ENCODE measurements at regions not wholly inside any gene's neighbourhood (a gene's known extent, or its start where the extent isn't known, plus 50 kb on each side); places are given as distances from the start of the nearest gene placed in this dataset.
A peak's percentile ranks its signal among the peaks of the same experiment; 100 is the strongest.

DNA sequence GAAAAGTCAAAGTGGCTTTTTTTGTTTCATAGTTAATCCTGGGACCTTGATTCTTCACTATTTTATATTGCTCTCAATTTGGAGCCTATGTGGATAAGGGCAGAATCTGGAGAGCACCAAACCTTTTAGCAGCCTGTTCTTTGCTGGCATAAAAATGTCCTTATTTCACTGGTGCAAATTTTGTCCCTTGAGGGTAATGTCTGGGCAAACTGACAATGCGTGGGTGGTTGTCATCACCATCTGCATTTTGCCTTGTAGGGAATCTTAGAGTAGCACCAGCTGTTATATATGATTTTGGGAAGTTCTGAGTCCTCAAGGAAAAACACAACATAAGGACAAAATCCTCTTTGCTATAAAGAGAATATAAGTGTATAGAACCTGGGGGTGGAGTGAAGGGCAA, 336.9 kb upstream of the HTR2A start:
- H3K27ac ChIP-seq = no peak overlapping the region
- in situ Hi-C loops (cut with HindIII; ENCODE audit: low pct_ligation_motif_present, low sequenced_read_pairs) = no loop called here
- TF ChIP-seq, protein P1, sequence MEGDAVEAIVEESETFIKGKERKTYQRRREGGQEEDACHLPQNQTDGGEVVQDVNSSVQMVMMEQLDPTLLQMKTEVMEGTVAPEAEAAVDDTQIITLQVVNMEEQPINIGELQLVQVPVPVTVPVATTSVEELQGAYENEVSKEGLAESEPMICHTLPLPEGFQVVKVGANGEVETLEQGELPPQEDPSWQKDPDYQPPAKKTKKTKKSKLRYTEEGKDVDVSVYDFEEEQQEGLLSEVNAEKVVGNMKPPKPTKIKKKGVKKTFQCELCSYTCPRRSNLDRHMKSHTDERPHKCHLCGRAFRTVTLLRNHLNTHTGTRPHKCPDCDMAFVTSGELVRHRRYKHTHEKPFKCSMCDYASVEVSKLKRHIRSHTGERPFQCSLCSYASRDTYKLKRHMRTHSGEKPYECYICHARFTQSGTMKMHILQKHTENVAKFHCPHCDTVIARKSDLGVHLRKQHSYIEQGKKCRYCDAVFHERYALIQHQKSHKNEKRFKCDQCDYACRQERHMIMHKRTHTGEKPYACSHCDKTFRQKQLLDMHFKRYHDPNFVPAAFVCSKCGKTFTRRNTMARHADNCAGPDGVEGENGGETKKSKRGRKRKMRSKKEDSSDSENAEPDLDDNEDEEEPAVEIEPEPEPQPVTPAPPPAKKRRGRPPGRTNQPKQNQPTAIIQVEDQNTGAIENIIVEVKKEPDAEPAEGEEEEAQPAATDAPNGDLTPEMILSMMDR (IDR thresholded peaks at IDR 0.05; ENCODE audit: low read depth, low read length, missing control alignments) = no peak

DNA sequence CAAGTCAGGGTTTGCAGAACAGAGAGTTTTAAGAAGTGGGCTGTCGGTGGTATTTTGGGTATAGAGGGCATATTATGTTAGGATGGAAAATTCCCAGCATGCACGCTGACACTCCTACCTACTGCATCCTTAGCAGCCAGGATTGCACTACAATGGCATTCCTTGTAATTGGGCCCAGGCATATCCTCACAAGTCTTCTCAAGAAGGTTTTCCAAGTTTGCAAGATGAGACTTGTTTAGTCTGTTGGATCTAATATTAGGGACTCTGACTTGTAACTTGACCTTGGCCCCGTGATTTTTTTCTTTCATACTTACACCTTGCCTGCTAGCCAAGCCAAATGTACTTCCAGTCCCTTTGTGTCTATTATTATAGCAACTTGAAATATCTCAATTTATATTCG, 335.7 kb upstream of the HTR2A start:
- TF ChIP-seq, protein P1 (IDR thresholded peaks at IDR 0.05; ENCODE audit: low read depth, low read length, missing control alignments) = no peak
- H3K27me3 ChIP-seq (replicated peaks) = no peaks in the 10 kb centered on the region
- no peaks in the 10 kb centered on the region for H3K36me3 ChIP-seq (replicated peaks)
- no peak overlapping the region for H3K27ac ChIP-seq
- no peak for DNase-seq
- H3K4me3 ChIP-seq (ENCODE audit: low read depth, low read length) = no peak overlapping the region
- in situ Hi-C loops (cut with HindIII; ENCODE audit: low pct_ligation_motif_present, low sequenced_read_pairs) = no loop called here

More for the DNA sequence above, 336.9 kb upstream of the HTR2A start:
- Histone ChIP-seq H3K27me3 (replicated peaks) (no peaks in the 10 kb centered on the region), H3K36me3 (replicated peaks) (no peaks in the 10 kb centered on the region), H3K4me3 (ENCODE audit: low read depth, low read length) (no peak overlapping the region)
- no peak for DNase-seq

DNA sequence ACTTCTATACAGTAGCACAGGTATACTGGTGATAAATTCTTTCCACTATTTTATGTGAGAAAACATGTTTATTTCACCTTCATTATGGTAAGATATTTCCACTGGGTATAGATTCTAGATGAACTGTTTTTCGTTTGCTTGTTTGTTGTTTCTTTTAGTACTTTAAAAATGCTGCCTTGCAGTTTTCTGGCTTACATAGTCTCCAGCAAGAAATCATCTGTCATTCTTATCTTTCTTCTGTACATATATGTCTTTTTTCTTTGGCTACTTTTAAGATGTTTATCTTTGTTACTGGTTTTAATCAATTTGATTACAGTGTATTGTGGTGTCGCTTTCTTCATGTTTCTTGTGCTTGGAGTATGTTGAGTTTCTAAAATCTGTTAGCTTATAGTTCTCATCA, 333.3 kb upstream of the HTR2A start:
- Histone ChIP-seq H3K36me3 (replicated peaks) (no peaks in the 10 kb centered on the region), H3K27ac (no peak overlapping the region), H3K27me3 (replicated peaks) (no peaks in the 10 kb centered on the region), H3K4me3 (ENCODE audit: low read depth, low read length) (no peak overlapping the region)
- in situ Hi-C loops (cut with HindIII; ENCODE audit: low pct_ligation_motif_present, low sequenced_read_pairs) = no loop called here
- TF ChIP-seq, protein P1 (IDR thresholded peaks at IDR 0.05; ENCODE audit: low read depth, low read length, missing control alignments) = no peak
- no peak for DNase-seq

DNA sequence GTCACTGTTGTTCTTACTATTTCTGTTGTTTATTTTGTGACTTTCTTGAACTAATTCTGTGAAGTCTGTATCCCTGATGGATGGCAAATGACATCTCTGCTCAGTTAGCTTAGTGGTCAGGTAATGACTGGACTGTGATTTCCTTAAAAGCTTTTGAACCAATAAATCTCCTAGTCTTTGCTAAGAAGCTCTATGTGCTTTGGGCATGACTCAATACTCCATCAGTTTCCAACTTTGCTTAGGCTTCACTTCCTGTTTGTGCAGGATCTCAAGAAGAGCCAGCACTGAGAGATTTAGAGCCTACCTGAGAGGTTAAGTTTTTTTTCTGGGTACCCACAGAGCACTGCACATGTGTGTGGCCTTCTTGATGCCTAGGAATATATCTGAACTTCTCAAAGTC, 329.7 kb upstream of the HTR2A start:
- in situ Hi-C loops (cut with HindIII; ENCODE audit: low pct_ligation_motif_present, low sequenced_read_pairs) = no loop called here
- DNase-seq = no peak
- Histone ChIP-seq H3K4me3 (ENCODE audit: low read depth, low read length) (no peak overlapping the region), H3K36me3 (replicated peaks) (no peaks in the 10 kb centered on the region), H3K27ac (no peak overlapping the region), H3K27me3 (replicated peaks) (no peaks in the 10 kb centered on the region)
- TF ChIP-seq, protein P1 (IDR thresholded peaks at IDR 0.05; ENCODE audit: low read depth, low read length, missing control alignments) = no peak

DNA sequence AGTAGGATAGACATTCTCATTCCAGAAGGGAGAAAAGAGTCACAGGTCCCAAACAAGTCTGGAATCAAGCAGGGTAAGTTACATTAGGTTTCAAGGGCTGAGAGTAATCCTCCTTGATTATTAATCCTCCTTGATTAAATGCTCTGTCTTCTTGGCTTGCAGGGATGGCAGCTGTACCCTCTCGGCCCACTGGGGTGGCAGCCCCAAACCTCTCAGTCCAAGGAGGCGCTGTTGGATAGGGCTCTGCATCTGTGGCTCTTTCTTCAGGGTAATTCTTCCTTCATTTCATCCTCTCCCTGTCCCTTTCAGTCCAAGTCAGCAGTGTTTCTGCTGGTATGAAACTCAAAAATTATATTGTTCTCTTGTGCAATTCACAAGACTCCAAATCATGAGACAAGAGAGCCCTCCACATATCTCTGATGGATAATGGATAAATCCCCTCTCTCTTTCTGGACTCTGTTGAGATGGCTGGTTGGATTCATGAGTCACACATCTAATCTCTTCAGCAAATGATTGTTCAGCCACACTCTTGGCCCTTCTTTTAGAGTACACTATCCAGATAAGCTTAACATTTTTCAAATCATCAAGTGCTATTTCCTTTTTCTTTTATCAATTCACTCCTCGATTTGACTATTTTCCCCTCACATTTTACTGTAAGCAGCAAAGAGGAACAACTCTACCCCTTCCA, 323.7 kb upstream of the HTR2A start:
- H3K4me3 ChIP-seq (ENCODE audit: low read depth, low read length) = no peak overlapping the region
- no peaks in the 10 kb centered on the region for H3K36me3 ChIP-seq (replicated peaks)
- no peaks in the 10 kb centered on the region for H3K27me3 ChIP-seq (replicated peaks)
- DNase-seq = peak; percentile 32
- in situ Hi-C loops (cut with HindIII; ENCODE audit: low pct_ligation_motif_present, low sequenced_read_pairs) = no loop called here
- H3K27ac ChIP-seq = no peak overlapping the region
- TF ChIP-seq, protein P1 (IDR thresholded peaks at IDR 0.05; ENCODE audit: low read depth, low read length, missing control alignments) = peak; percentile 16

DNA sequence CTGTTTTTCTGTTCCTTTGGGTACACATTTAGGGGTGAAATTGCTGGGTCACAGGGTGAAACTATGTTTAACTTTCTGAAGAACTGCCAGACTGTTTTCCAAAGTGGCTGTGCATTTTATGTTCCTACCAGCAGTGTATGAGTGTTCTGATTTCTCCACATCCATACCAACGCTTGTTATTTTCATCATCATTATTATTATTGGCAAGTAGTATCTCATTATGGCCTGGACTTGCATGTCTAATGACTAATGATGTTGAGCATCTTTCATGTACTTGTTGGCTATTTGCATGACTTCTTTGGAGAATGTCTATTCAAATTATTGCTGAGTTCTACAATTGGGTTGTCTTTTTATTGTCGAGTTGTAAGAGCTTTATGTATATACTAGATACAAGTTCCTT, 321.8 kb upstream of the HTR2A start:
- no peak for DNase-seq
- TF ChIP-seq, protein P1 (IDR thresholded peaks at IDR 0.05; ENCODE audit: low read depth, low read length, missing control alignments) = no peak
- in situ Hi-C loops (cut with HindIII; ENCODE audit: low pct_ligation_motif_present, low sequenced_read_pairs) = no loop called here
- no peaks in the 10 kb centered on the region for H3K27me3 ChIP-seq (replicated peaks)
- no peak overlapping the region for H3K4me3 ChIP-seq (ENCODE audit: low read depth, low read length)
- H3K36me3 ChIP-seq (replicated peaks) = no peaks in the 10 kb centered on the region
- no peak overlapping the region for H3K27ac ChIP-seq
